ENCODE measurements at regions not wholly inside any gene's neighbourhood (a gene's known extent, or its start where the extent isn't known, plus 50 kb on each side); places are given as distances from the start of the nearest gene placed in this dataset.

DNA sequence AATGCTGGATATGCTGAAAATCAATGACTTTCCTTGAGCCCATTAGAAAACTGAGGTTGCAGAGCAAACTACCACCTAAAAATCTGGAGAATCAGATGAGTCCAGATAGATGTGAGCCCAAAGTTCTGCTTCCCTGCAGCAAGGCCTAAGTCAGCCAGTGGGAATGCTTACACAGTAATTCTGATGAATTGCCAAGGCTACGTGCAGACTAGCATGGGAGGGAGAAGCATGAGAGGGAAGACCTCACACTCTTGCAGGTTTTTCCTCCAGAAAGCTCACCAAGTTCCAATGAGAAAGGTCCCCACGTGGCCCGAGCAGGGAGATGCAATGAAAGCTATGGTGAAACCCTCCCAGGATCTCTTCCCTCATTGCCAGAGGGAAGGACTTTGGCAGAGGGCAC, 104.8 kb upstream of the SIRPA start:
- TF ChIP-seq, protein P1, sequence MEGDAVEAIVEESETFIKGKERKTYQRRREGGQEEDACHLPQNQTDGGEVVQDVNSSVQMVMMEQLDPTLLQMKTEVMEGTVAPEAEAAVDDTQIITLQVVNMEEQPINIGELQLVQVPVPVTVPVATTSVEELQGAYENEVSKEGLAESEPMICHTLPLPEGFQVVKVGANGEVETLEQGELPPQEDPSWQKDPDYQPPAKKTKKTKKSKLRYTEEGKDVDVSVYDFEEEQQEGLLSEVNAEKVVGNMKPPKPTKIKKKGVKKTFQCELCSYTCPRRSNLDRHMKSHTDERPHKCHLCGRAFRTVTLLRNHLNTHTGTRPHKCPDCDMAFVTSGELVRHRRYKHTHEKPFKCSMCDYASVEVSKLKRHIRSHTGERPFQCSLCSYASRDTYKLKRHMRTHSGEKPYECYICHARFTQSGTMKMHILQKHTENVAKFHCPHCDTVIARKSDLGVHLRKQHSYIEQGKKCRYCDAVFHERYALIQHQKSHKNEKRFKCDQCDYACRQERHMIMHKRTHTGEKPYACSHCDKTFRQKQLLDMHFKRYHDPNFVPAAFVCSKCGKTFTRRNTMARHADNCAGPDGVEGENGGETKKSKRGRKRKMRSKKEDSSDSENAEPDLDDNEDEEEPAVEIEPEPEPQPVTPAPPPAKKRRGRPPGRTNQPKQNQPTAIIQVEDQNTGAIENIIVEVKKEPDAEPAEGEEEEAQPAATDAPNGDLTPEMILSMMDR (IDR thresholded peaks at IDR 0.05), result no peak
- no peak for TF ChIP-seq POLR2A (IDR thresholded peaks at IDR 0.05)
